ENCODE measurements at regions not wholly inside any gene's neighbourhood (a gene's known extent, or its start where the extent isn't known, plus 50 kb on each side); places are given as distances from the start of the nearest gene placed in this dataset.

DNA sequence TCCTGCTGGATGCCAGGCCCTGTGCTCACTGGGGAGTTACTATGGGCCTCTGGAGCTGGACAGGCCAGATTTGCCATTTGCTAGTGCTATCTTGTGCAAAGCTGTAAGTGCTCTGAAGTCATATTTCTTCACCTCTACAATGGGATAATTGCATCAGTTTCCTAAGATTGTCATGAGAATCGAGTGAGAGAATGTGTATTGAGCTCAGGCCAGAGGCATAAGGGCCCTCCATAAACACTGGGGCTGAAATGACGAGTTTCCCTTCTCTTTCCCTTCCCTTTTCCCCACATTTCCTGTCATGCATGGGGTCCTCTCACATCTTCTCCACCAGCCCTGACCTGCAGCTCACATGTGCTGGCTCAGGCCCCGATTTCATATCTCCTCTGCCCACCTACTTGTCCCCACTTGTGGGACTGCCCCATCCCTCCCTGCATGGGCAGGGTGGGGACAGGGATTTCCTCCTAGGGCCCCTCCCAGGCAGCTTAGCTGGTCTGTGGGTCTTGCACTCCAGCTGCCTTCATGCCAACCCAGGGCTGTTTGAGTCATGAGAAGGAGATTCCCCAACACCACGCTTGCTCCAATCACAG is 358.8 kb downstream of the MID1IP1 start:
- no peaks in the 10 kb centered on the region for H3K79me2 ChIP-seq (ENCODE audit: insufficient read depth, low read depth)
- no peaks in the 10 kb centered on the region for H3K36me3 ChIP-seq (ENCODE audit: insufficient read depth)
- no peak overlapping the region for H3K4me3 ChIP-seq (IDR thresholded peaks at IDR 0.05; ENCODE audit: insufficient read depth, low read depth, low read length)
- H3K9ac ChIP-seq, result no peak overlapping the region
- peak overlapping the region; percentile 67; the same call in 1 of the 2 replicates for H3K4me2 ChIP-seq
- H2AFZ ChIP-seq (ENCODE audit: low read depth), result no peak overlapping the region
- H4K20me1 ChIP-seq (ENCODE audit: insufficient read depth), result no peaks in the 10 kb centered on the region
- H3K27ac ChIP-seq, result no peak overlapping the region
- peaks cover 64% of the 10 kb centered on the region for H3K4me1 ChIP-seq (ENCODE audit: low read depth, poor library complexity, severe bottlenecking)
- no peaks in the 10 kb centered on the region for H3K27me3 ChIP-seq (ENCODE audit: insufficient read depth, low read depth)
- TF ChIP-seq, protein P1, sequence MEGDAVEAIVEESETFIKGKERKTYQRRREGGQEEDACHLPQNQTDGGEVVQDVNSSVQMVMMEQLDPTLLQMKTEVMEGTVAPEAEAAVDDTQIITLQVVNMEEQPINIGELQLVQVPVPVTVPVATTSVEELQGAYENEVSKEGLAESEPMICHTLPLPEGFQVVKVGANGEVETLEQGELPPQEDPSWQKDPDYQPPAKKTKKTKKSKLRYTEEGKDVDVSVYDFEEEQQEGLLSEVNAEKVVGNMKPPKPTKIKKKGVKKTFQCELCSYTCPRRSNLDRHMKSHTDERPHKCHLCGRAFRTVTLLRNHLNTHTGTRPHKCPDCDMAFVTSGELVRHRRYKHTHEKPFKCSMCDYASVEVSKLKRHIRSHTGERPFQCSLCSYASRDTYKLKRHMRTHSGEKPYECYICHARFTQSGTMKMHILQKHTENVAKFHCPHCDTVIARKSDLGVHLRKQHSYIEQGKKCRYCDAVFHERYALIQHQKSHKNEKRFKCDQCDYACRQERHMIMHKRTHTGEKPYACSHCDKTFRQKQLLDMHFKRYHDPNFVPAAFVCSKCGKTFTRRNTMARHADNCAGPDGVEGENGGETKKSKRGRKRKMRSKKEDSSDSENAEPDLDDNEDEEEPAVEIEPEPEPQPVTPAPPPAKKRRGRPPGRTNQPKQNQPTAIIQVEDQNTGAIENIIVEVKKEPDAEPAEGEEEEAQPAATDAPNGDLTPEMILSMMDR (conservative IDR thresholded peaks at IDR 0.05; ENCODE audit: low read depth, low read length), result no peak

DNA sequence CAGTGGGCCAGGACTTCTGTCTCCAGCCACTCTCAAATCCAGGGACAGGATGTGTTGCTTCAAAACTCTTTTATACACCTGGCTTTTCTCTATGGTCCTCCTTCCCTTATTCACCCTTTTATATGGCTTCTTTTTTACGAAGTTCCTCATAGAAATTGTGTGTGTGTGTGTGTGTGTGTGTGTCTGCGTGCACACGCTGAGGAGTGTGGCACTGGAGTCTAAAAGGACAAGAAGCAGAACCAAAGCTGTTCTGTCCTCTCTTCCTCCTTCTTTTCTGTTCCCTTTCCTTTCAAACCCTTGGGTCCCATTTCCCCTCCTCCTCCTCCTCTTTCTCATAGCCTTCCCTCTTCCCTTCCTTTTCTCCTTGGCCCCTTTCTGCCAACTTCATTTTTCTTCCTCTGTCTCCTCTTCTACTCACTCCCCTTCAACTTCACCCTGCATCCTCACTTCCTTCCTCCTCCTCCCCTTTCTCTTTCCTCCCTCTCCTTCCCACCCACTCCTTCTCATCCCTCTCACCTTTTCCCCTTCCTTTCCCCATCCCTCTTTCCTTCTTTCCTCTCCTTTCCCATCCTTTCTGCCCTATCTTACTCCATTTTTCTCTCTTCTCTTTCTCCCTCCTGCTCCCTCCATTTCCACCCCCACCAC is 360.5 kb downstream of the MID1IP1 start:
- H3K79me2 ChIP-seq (ENCODE audit: insufficient read depth, low read depth), result no peaks in the 10 kb centered on the region
- TF ChIP-seq, protein P1 (conservative IDR thresholded peaks at IDR 0.05; ENCODE audit: low read depth, low read length), result no peak
- no peaks in the 10 kb centered on the region for H4K20me1 ChIP-seq (ENCODE audit: insufficient read depth)

DNA sequence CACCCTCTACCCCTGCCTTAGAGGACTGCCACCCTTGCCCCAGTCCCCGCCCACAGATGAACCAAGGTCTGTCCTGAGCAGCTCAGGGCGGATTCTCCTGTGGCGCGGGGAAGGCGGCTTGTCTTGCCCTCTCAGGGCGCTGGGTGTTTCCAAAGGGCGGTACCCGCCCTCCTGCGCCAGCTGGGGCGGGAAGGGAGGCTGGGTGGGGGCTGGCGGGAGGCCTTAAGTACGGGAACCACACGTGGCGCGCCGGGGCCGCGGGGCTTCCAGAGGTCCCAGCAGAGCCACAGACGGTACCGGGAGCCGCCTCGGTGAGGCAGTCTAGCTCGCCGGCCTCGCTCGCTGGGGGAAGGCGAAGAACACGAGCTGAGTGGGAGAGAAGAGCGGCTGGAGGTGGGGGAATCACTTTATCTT is 361.1 kb downstream of the MID1IP1 start:
- Histone ChIP-seq H3K9ac (no peak overlapping the region), H3K27me3 (ENCODE audit: insufficient read depth, low read depth) (no peaks in the 10 kb centered on the region), H3K36me3 (ENCODE audit: insufficient read depth) (no peaks in the 10 kb centered on the region), H3K4me1 (ENCODE audit: low read depth, poor library complexity, severe bottlenecking) (peaks cover 62% of the 10 kb centered on the region), H4K20me1 (ENCODE audit: insufficient read depth) (no peaks in the 10 kb centered on the region), H3K4me2 (no peak overlapping the region), H3K4me3 (IDR thresholded peaks at IDR 0.05; ENCODE audit: insufficient read depth, low read depth, low read length) (no peak overlapping the region), H3K27ac (no peak overlapping the region), H2AFZ (ENCODE audit: low read depth) (no peak overlapping the region), H3K79me2 (ENCODE audit: insufficient read depth, low read depth) (no peaks in the 10 kb centered on the region)
- TF ChIP-seq, protein P1 (conservative IDR thresholded peaks at IDR 0.05; ENCODE audit: low read depth, low read length), result no peak

More for the DNA sequence above, 360.5 kb downstream of the MID1IP1 start:
- Histone ChIP-seq H3K36me3 (ENCODE audit: insufficient read depth) (no peaks in the 10 kb centered on the region), H3K9ac (no peak overlapping the region), H3K4me1 (ENCODE audit: low read depth, poor library complexity, severe bottlenecking) (peaks cover 62% of the 10 kb centered on the region), H3K27me3 (ENCODE audit: insufficient read depth, low read depth) (no peaks in the 10 kb centered on the region), H2AFZ (ENCODE audit: low read depth) (no peak overlapping the region), H3K4me2 (no peak overlapping the region), H3K27ac (no peak overlapping the region), H3K4me3 (IDR thresholded peaks at IDR 0.05; ENCODE audit: insufficient read depth, low read depth, low read length) (no peak overlapping the region)

DNA sequence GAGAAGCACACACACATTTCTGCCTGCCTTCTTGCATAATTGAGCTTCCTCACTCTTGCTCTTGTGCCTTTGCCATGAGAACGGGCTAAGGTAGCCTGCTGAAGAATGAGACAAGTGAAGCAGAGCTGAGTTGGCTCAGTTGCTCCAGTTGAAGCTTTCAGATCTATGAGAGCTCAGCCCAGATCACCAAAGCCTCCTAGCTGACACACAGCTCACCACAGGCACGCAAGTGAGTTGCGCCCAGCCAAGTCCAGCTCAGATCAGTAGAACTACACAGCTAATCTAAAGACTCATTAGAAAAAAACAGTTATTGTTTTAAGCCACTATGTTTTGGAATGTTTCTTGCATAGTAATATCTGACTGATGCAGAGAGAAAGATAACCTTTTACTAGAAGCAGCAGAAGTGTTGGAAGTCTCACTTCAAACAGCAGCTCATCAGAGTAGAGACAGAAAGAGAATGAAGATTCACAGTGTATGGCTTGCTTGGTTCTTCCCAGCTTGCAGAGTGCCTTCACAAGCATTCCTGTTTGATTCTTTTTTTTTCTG is 362.4 kb downstream of the MID1IP1 start:
- Histone ChIP-seq H3K36me3 (ENCODE audit: insufficient read depth) (no peaks in the 10 kb centered on the region), H4K20me1 (ENCODE audit: insufficient read depth) (no peaks in the 10 kb centered on the region), H3K27me3 (ENCODE audit: insufficient read depth, low read depth) (no peaks in the 10 kb centered on the region), H3K4me3 (IDR thresholded peaks at IDR 0.05; ENCODE audit: insufficient read depth, low read depth, low read length) (no peak overlapping the region), H3K79me2 (ENCODE audit: insufficient read depth, low read depth) (no peaks in the 10 kb centered on the region), H3K9ac (no peak overlapping the region), H3K4me1 (ENCODE audit: low read depth, poor library complexity, severe bottlenecking) (peaks cover 62% of the 10 kb centered on the region), H3K27ac (no peak overlapping the region), H3K4me2 (no peak overlapping the region), H2AFZ (ENCODE audit: low read depth) (no peak overlapping the region)
- TF ChIP-seq, protein P1 (conservative IDR thresholded peaks at IDR 0.05; ENCODE audit: low read depth, low read length), result no peak
